ENCODE measurements at regions not wholly inside any gene's neighbourhood (a gene's known extent, or its start where the extent isn't known, plus 50 kb on each side); places are given as distances from the start of the nearest gene placed in this dataset.
A peak's percentile ranks its signal among the peaks of the same experiment; 100 is the strongest.

DNA sequence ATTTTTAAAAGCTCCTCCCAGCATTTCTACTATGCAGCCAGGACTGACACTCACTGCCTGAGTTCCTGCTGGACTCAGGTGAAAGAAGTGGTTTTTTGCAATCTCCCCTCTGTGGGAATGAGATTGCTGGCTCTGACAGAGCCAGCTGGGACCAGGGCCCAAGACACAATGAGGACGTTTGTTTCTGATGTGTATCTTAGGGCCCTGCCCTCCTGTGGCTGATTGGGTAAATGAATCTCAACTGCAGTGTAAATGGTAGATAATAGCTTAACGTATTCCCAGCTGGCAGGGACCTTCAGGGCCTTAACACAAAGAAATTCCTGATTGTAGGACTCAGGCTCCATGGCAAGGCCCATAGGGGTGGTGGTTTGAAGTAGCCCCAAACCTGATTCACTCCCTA lies 85.8 kb upstream of the PRPS1 start:
- DNase-seq (ENCODE audit: insufficient read length, low spot score) (no peak), FAIRE-seq (no peak)
- TF ChIP-seq POLR2A (IDR thresholded peaks at IDR 0.05; ENCODE audit: low read depth, low read length): no peak

DNA sequence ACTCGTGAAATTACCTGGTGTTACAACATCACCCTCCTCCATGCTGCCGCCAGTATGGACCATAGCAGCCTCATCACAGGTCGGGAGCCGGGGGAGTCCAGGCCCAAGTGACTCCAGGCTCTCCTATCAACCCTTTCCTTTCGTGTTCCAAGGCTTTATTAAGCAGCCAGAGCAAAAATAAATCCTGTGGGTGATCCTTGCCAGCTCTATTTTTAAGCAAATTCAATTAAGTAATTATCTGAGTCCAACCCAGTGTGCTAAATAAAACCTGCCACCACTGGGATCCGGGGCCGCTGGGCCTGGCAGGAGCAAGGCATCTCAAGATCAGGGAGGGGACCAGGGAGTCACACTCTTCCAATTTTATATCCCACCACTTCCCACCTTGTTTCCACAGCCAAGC lies 80.7 kb upstream of the PRPS1 start:
- TF ChIP-seq POLR2A (IDR thresholded peaks at IDR 0.05; ENCODE audit: low read depth, low read length): no peak
- no peak for FAIRE-seq
- no peak for DNase-seq (ENCODE audit: insufficient read length, low spot score)

DNA sequence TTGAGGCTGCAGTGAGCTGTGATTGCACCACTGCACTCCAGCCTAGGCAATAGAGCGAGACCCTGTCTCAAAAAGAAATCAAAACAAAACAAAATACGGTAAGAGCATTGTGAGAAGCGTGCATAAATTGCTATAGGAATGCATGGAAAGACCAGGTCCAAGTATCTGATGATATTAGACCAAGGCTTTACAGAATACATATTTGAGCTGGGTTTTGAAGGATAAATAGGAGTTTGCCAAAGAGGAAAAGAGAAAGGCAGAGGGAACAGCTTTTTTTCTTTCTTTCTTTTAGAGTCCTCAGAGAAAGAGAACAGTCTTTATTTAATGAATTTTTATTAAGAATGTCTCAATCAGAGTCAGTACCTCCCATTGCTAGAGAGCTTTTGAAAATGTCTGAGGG lies 79.5 kb upstream of the PRPS1 start:
- no peak for TF ChIP-seq POLR2A (IDR thresholded peaks at IDR 0.05; ENCODE audit: low read depth, low read length)
- DNase-seq (ENCODE audit: insufficient read length, low spot score) (no peak), FAIRE-seq (no peak)

DNA sequence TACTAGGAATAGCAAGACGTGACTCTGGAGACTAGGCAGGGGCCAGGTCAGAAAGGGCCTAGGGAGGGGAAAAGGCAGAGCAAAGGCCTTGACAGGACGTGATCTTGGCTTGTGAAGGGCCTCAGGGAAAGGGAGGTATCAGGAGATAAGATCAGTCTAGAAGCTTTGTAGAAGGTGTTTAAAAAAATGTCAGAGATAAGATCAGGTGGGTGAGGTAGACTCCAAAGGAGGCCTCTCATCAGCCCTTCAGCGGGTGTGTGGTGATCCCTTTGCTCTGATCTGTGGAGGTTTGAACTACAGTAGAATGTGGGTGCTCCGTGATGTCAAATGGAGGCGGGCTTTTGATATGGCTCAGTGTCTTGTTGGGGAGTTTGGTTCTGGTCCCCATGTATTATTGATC lies 78.8 kb upstream of the PRPS1 start:
- no peak for TF ChIP-seq POLR2A (IDR thresholded peaks at IDR 0.05; ENCODE audit: low read depth, low read length)
- FAIRE-seq: no peak
- DNase-seq (ENCODE audit: insufficient read length, low spot score): no peak

DNA sequence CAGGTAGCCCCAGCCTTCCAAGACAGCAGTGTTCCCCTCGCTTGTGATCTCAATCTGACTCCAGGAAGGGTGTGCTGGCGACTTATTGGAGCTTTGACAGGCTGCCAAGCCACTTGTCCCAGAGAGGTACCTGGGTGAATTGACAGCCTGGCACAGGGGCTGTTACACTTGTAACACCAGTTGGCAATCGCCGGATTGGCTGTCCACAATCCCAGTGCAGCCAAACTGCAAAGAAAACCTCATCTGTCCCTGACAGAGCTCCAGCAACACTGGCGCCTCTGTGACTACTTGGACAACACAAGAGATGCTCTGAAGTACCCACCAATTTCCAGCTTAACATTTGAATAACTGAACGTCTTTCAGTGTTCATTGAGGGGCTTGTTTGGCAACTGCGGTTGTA lies 76.8 kb upstream of the PRPS1 start:
- FAIRE-seq (no peak), DNase-seq (ENCODE audit: insufficient read length, low spot score) (no peak)
- TF ChIP-seq POLR2A (IDR thresholded peaks at IDR 0.05; ENCODE audit: low read depth, low read length): no peak

DNA sequence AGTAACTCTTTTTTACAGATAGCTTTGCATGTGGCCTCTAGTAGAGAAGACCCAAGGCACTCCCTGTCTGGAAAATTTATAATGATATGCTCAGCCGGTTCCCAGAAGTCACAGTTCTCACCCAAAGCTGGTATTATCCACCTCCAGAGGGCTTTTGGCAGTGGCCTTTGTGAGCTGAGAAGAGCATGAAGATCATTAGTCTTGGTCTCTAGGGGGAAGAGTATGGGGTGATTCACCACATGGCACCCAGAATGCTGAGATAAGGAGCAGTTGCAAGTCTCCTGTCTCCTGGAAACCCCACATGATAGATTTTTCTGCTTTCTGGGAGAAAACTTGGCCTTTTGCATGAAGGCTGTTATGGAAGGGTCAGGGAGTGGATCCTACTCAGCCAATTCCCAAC lies 75.4 kb upstream of the PRPS1 start:
- FAIRE-seq: no peak
- DNase-seq (ENCODE audit: insufficient read length, low spot score): no peak
- TF ChIP-seq POLR2A (IDR thresholded peaks at IDR 0.05; ENCODE audit: low read depth, low read length): no peak

DNA sequence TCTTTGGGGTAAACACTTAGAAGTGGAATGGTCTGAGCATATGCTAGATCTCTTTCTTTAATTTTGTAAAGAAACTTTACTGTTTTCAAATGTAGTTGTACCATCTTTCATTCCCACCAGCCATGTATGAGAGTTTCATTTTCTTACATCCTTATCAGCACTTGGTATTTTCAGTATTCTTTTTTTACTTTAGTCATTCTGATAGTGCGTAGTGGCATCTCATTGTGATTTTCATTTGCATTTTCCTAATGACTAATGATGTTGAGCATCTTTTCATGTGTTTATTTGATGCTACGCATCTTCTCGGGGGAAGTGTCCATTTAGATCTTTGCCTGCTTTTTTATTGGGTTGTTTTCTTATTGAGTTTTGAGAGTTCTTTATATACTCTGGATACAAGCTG lies 71.3 kb upstream of the PRPS1 start:
- no peak for TF ChIP-seq POLR2A (IDR thresholded peaks at IDR 0.05; ENCODE audit: low read depth, low read length)
- FAIRE-seq: no peak
- no peak for DNase-seq (ENCODE audit: insufficient read length, low spot score)

DNA sequence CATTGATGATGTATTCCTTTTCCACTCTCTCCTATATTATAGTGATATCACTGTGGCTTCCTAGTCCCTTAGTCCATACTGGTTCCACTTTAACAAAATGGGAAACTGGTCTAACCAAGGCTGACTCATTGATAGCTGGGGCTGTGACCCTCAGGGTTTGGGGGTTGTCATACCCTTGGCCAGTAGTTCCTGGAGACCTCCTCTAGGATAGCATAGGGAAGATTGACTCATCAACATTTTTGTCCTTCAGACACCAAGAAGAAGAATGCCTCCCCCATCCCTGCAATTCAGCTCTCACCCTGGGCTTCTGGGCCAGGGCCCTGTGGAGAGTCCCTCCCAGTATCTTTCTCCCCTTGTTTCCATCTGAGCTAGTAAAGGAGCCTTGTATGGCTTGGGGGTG lies 68.8 kb upstream of the PRPS1 start:
- DNase-seq (ENCODE audit: insufficient read length, low spot score): no peak
- no peak for TF ChIP-seq POLR2A (IDR thresholded peaks at IDR 0.05; ENCODE audit: low read depth, low read length)
- no peak for FAIRE-seq

DNA sequence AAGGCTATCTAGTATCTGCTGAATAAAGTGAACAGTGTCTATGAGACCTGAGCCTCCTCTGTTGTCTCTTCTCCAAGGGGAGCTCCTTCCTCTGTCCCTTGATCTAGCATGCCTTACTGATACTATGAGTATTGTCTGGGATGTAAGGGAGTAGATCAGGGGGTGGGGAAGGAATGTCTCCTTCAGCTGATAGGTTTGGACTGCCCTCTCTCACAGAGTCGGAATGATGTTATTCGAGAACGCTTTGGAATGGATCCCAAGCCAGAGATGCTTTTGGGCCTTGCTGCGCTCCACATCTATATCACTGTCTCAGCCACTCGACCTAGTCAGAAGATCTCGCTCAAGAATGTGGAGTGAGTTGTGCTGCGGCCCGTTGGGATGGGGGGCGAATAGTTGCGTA lies 68.3 kb upstream of the PRPS1 start:
- TF ChIP-seq POLR2A (IDR thresholded peaks at IDR 0.05; ENCODE audit: low read depth, low read length): no peak
- DNase-seq (ENCODE audit: insufficient read length, low spot score) (no peak), FAIRE-seq (no peak)

DNA sequence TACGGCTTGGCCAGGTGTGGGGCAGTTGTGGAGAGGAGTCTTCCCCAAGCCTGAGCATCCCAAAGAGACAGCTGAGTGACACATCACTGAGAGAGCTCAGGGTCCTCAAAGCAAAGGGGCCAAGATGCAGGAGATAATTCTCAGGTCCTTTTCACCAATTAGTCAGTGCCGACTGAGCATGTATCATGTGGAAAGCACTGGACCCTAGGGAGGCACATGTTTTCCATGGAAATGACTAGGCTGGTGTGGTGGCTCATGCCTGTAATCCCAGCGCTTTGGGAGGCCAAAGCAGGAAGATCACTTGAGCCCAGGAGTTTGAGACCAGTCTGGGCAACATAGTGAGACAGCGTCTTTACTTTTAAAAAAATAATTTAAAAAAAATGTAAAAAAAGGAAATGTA lies 67.3 kb upstream of the PRPS1 start:
- no peak for TF ChIP-seq POLR2A (IDR thresholded peaks at IDR 0.05; ENCODE audit: low read depth, low read length)
- DNase-seq (ENCODE audit: insufficient read length, low spot score): no peak
- FAIRE-seq: no peak

DNA sequence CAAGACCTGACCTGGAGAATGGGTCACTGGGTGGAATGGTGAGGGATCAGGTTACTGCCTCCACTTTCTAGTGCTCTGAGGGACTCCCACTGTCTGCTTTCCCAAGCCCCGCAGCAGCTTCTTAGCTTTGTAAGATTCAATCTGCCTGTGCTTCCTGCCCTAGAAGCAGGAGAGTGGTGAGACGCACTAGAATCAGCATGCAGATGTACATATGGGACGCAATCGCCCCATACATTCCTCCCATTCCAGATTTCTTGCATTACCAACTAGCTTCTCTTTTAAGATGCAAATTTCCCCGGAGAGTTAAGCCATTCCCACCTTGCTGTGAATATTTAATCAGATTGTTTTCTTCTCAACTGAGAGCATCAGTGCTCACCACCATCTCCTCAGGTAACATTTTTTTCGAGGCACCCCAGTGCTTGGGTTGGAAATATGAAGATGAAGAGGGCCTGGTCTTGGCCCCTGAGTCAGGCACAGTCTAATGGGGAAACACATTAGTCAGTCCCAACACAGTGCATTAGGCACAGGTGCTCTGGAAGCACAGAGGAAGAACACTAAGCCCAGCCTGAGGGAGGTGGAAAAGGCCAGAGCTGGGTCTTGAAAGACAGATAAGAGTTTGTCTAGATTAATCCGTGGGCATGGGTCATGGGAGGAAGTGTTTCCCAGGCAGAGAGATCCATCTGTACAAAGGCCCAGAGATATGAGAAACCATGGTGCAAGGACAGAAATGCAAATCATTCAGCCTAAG lies 66.7 kb upstream of the PRPS1 start:
- DNase-seq (ENCODE audit: insufficient read length, low spot score) (no peak), FAIRE-seq (no peak)
- no peak for TF ChIP-seq POLR2A (IDR thresholded peaks at IDR 0.05; ENCODE audit: low read depth, low read length)

DNA sequence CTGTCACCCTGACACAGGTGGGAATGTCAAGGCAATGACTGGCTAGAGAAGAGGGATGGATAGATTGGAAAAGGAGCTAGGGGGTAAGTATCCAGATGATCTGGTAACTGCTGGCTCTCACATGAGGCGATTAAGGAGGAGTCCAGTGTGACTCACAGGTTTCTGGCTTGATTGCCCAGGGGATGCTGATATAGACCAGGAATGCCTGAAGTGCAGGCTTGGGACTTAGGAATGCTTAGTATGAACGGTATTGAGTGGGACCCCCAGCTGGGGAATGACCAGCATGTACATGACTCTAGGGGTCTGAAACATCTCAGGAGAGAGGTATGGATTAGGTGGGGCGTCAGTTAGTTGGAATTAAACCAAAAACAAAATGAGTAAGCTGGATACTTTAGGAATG lies 65.8 kb upstream of the PRPS1 start:
- DNase-seq (ENCODE audit: insufficient read length, low spot score) (peak; percentile 58), FAIRE-seq (peak; percentile 78)
- no peak for TF ChIP-seq POLR2A (IDR thresholded peaks at IDR 0.05; ENCODE audit: low read depth, low read length)

DNA sequence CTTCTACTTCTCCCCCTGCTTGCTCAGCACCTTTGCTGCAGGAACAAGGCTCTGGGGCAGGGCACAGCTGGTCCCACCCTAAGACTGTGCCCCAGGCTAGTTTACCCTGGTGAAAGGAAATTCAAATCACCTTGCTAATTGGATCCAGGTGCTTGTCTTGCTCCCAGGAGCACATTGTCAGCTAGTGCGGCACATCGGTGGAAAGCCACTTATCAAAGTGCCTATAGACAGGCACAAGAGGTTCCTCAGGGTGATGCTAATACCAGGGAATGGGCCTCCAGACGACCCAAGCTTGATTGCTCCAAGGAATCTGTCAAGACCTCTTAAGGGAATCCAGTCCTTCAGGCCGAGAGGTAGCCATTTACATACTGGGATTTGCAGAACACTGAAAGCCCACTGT lies 64.5 kb upstream of the PRPS1 start:
- DNase-seq (ENCODE audit: insufficient read length, low spot score) (no peak), FAIRE-seq (no peak)
- TF ChIP-seq POLR2A (IDR thresholded peaks at IDR 0.05; ENCODE audit: low read depth, low read length): no peak

DNA sequence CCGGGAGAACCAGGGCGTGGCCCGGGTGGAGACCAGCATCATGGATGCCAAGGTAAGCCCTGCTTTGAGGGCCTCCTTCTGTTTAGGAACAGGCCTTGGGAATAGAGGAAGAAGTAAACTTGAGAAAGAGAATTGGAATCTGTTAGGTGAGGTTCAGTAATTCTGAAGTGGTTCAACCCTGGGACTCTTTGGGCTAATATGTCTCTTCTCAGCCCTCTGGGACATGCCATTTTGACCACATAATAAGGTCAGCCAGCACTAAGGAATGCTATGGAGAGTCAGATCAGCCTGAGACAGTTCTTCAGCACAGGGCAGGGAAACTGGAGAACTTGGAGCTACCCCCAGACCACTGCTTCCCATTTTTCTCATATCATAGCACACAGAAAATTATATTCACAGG lies 63.3 kb upstream of the PRPS1 start:
- no peak for FAIRE-seq
- no peak for TF ChIP-seq POLR2A (IDR thresholded peaks at IDR 0.05; ENCODE audit: low read depth, low read length)
- no peak for DNase-seq (ENCODE audit: insufficient read length, low spot score)

DNA sequence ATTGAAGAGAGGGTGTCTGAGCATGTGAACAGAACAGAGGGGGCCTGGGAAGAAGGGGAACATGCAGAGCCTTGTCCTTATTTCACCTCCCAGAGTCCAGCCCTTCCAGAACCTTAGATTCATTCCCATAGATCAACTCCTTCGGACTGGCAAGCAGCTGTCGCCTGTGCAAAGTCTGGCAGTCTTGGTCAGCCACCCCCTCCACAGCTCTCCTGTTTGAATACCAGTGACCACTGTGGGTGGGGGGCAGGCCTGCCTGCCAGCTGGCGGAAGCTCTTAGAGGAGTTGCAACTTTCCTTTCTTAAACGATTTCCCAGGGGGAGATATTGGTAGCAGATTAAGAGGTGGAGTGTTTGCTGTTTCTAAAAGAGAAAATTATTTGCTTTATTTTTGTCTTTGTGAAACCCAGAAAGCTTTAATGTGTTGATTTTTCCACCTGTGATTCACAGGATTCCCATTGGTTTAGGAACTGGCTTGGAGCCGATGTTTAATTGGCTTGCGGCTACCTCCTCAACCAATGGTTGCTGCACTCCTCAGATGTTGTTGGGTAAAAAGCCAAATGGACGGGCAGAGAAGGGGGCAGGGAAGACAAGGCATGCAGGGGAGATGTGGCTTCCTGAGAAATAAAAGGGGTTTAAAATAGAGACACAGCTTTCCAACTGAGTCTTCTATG lies 62.2 kb upstream of the PRPS1 start:
- FAIRE-seq (no peak), DNase-seq (ENCODE audit: insufficient read length, low spot score) (peak; percentile 42)
- no peak for TF ChIP-seq POLR2A (IDR thresholded peaks at IDR 0.05; ENCODE audit: low read depth, low read length)

Measured in H54 (cell line).